ENCODE measurements at regions not wholly inside any gene's neighbourhood (a gene's known extent, or its start where the extent isn't known, plus 50 kb on each side); places are given as distances from the start of the nearest gene placed in this dataset.

- H3K4me1 ChIP-seq (ENCODE audit: insufficient read depth, low read length): no peaks in the 10 kb centered on the region
- intact Hi-C loops (cut with micrococcal nuclease; ENCODE audit: unreplicated experiment): no loop called here
- no peak overlapping the region for H3K4me3 ChIP-seq (replicated peaks in 1 of 3; ENCODE audit: insufficient read depth in 1 of 3, low read depth in 2 of 3, low read length in 3 of 3)
- H3K4me2 ChIP-seq (ENCODE audit: low read depth, low read length): no peak overlapping the region
- no peak for TF ChIP-seq ZNF772 (CRISPR knock-in tag; IDR thresholded peaks at IDR 0.05)
- no peak for TF ChIP-seq NFYB (CRISPR knock-in tag; IDR thresholded peaks at IDR 0.05)
- TF ChIP-seq ARNT (IDR thresholded peaks at IDR 0.05): no peak
- TF ChIP-seq GATA4 (IDR thresholded peaks at IDR 0.05; ENCODE audit: borderline replicate concordance, low read depth): no peak
- FAIRE-seq: no peak
- no peak overlapping the region for H3K27ac ChIP-seq (ENCODE audit: extremely low read length, insufficient read depth, low read length)
- BruUV-seq (replicated peaks): no TSS peak
- WGBS (ENCODE audit: low lambda C conversion rate): no CpG with 5 or more reads among the region's 2 CpGs
- H4K20me1 ChIP-seq (ENCODE audit: insufficient read depth, low read length): no peaks in the 10 kb centered on the region
- ATAC-seq: no peak
- H3K27me3 ChIP-seq (ENCODE audit: control insufficient read depth in 1 of 2, insufficient read depth in 2 of 2, low read length in 2 of 2): no peaks in the 10 kb centered on the region
- H3K9ac ChIP-seq (ENCODE audit: insufficient read depth, low read depth, low read length): no peak overlapping the region
- in situ Hi-C loops (cut with HindIII; ENCODE audit: extremely low pct_ligation_motif_present, low pct_unique_long_range_greater_than_20kb): no loop called here
- peaks cover 50% of the 10 kb centered on the region for H3K9me3 ChIP-seq (ENCODE audit: low read length)
- H3K79me2 ChIP-seq (ENCODE audit: insufficient read depth, low read length): no peaks in the 10 kb centered on the region
- H3K36me3 ChIP-seq (replicated peaks in 1 of 2; ENCODE audit: control insufficient read depth in 1 of 2, insufficient read depth in 2 of 2, low read length in 2 of 2): no peaks in the 10 kb centered on the region
- CTCF ChIA-PET (ENCODE audit: low intra/inter-chr PET ratio, low total read pairs): no interaction called here
- POLR2A ChIA-PET: no interaction called here
- H2AFZ ChIP-seq (ENCODE audit: low read length): no peak overlapping the region
- no peak for DNase-seq (ENCODE audit: low spot score)
These were observed 159.4 kb upstream of the AR start for GRCh38 chrX:67384403-67384802.

GRCh38 chrX:67408423-67409079, 135.3 kb upstream of the AR start:
- H3K27ac ChIP-seq (ENCODE audit: extremely low read length, insufficient read depth, low read length): no peak overlapping the region
- no peaks in the 10 kb centered on the region for H3K4me1 ChIP-seq (ENCODE audit: insufficient read depth, low read length)
- H3K36me3 ChIP-seq (replicated peaks in 1 of 2; ENCODE audit: control insufficient read depth in 1 of 2, insufficient read depth in 2 of 2, low read length in 2 of 2): no peaks in the 10 kb centered on the region
- H3K9ac ChIP-seq (ENCODE audit: insufficient read depth, low read depth, low read length): no peak overlapping the region
- H3K9me3 ChIP-seq (ENCODE audit: low read length): peaks cover 24% of the 10 kb centered on the region
- CTCF ChIA-PET (ENCODE audit: low intra/inter-chr PET ratio, low total read pairs): no interaction called here
- DNase-seq (ENCODE audit: low spot score) (no peak), FAIRE-seq (no peak), ATAC-seq (no peak)
- no TSS peak for BruUV-seq (replicated peaks)
- POLR2A ChIA-PET: no interaction called here
- no peak overlapping the region for H2AFZ ChIP-seq (ENCODE audit: low read length)
- in situ Hi-C loops (cut with HindIII; ENCODE audit: extremely low pct_ligation_motif_present, low pct_unique_long_range_greater_than_20kb): no loop called here
- H3K27me3 ChIP-seq (ENCODE audit: control insufficient read depth in 1 of 2, insufficient read depth in 2 of 2, low read length in 2 of 2): no peaks in the 10 kb centered on the region
- no peak overlapping the region for H3K4me3 ChIP-seq (replicated peaks in 1 of 3; ENCODE audit: insufficient read depth in 1 of 3, low read depth in 2 of 3, low read length in 3 of 3)
- no peaks in the 10 kb centered on the region for H3K79me2 ChIP-seq (ENCODE audit: insufficient read depth, low read length)
- intact Hi-C loops (cut with micrococcal nuclease; ENCODE audit: unreplicated experiment): no loop called here
- no peak overlapping the region for H3K4me2 ChIP-seq (ENCODE audit: low read depth, low read length)
- WGBS (ENCODE audit: low lambda C conversion rate): no CpG with 5 or more reads among the region's 19 CpGs
- H4K20me1 ChIP-seq (ENCODE audit: insufficient read depth, low read length): no peaks in the 10 kb centered on the region
- TF ChIP-seq THYN1 (CRISPR knock-in tag; IDR thresholded peaks at IDR 0.05; ENCODE audit: borderline replicate concordance, low read depth) (no peak), ZMAT5 (CRISPR knock-in tag; IDR thresholded peaks at IDR 0.05; ENCODE audit: borderline replicate concordance, low read depth) (no peak), CBX2 (IDR thresholded peaks at IDR 0.05; ENCODE audit: low read depth, low read length) (no peak), CBX2 (CRISPR knock-in tag; IDR thresholded peaks at IDR 0.05; ENCODE audit: low read depth) (no peak), ZSCAN9 (CRISPR knock-in tag; IDR thresholded peaks at IDR 0.05; ENCODE audit: borderline replicate concordance) (no peak), CHD2 (IDR thresholded peaks at IDR 0.05; ENCODE audit: low read depth, low read length) (no peak), ZNF629 (CRISPR knock-in tag; conservative IDR thresholded peaks at IDR 0.05) (no peak), BCL6 (CRISPR knock-in tag; IDR thresholded peaks at IDR 0.05) (no peak), GATAD2A (CRISPR knock-in tag; IDR thresholded peaks at IDR 0.05) (no peak), ZFP36L2 (CRISPR knock-in tag; IDR thresholded peaks at IDR 0.05) (no peak), ZNF652 (CRISPR knock-in tag; IDR thresholded peaks at IDR 0.05; ENCODE audit: borderline replicate concordance, low read depth) (no peak)

All from HepG2 (cell line).